ENCODE measurements at regions not wholly inside any gene's neighbourhood (a gene's known extent, or its start where the extent isn't known, plus 50 kb on each side); places are given as distances from the start of the nearest gene placed in this dataset.
"Not testable (repeated sequence)": the region's sequence is repeated elsewhere in the genome, so short reads cannot be mapped to it uniquely, and the experiment has no call there.

- no peak for DNase-seq
Measured at GRCh38 chr2:58429014-58429875, 188.1 kb upstream of the FANCL start.

- no peak for DNase-seq
Measured at GRCh38 chr2:58428096-58429013, 187.2 kb upstream of the FANCL start.

GRCh38 chr2:58427572-58428095, 186.5 kb upstream of the FANCL start:
- no peak for DNase-seq

- DNase-seq = no peak
Measured at GRCh38 chr2:58425368-58425767, 184.2 kb upstream of the FANCL start.

GRCh38 chr2:58419983-58420382, 178.9 kb upstream of the FANCL start:
- DNase-seq = no peak

GRCh38 chr2:58416696-58417095, 175.6 kb upstream of the FANCL start:
- DNase-seq = no peak

GRCh38 chr2:58414506-58414905, 173.4 kb upstream of the FANCL start:
- no peak for DNase-seq

GRCh38 chr2:58410549-58410948, 169.4 kb upstream of the FANCL start:
- no peak for DNase-seq

- no peak for DNase-seq
Measured at GRCh38 chr2:58407487-58407886, 166.4 kb upstream of the FANCL start.

GRCh38 chr2:58405341-58405740, 164.2 kb upstream of the FANCL start:
- no peak for DNase-seq

- DNase-seq = no peak
Measured at GRCh38 chr2:58401936-58402335, 160.8 kb upstream of the FANCL start.

GRCh38 chr2:58398406-58398805, 157.3 kb upstream of the FANCL start:
- no peak for DNase-seq

- DNase-seq = no peak
Measured at GRCh38 chr2:58387701-58388100, 146.6 kb upstream of the FANCL start.

- DNase-seq = not testable (repeated sequence)
Measured at GRCh38 chr2:58386904-58387303, 145.8 kb upstream of the FANCL start.

GRCh38 chr2:58378152-58378551, 137.0 kb upstream of the FANCL start:
- DNase-seq = no peak

GRCh38 chr2:58377181-58377580, 136.1 kb upstream of the FANCL start:
- no peak for DNase-seq

- DNase-seq = no peak
Measured at GRCh38 chr2:58376592-58376991, 135.5 kb upstream of the FANCL start.

GRCh38 chr2:58369594-58369993, 128.5 kb upstream of the FANCL start:
- no peak for DNase-seq

GRCh38 chr2:58364098-58364497, 123.0 kb upstream of the FANCL start:
- DNase-seq = no peak

- no peak for DNase-seq
Measured at GRCh38 chr2:58358026-58358425, 116.9 kb upstream of the FANCL start.

GRCh38 chr2:58357521-58357920, 116.4 kb upstream of the FANCL start:
- no peak for DNase-seq

GRCh38 chr2:58354230-58354629, 113.1 kb upstream of the FANCL start:
- no peak for DNase-seq

- DNase-seq = no peak
Measured at GRCh38 chr2:58350484-58350883, 109.4 kb upstream of the FANCL start.

- DNase-seq = no peak
Measured at GRCh38 chr2:58347810-58348209, 106.7 kb upstream of the FANCL start.

Measured in amniotic stem cell (primary cell).